ENCODE measurements at regions not wholly inside any gene's neighbourhood (a gene's known extent, or its start where the extent isn't known, plus 50 kb on each side); places are given as distances from the start of the nearest gene placed in this dataset.

- in situ Hi-C loops (cut with HindIII; ENCODE audit: low sequenced_read_pairs) = no loop called here
- TF ChIP-seq, protein P1, sequence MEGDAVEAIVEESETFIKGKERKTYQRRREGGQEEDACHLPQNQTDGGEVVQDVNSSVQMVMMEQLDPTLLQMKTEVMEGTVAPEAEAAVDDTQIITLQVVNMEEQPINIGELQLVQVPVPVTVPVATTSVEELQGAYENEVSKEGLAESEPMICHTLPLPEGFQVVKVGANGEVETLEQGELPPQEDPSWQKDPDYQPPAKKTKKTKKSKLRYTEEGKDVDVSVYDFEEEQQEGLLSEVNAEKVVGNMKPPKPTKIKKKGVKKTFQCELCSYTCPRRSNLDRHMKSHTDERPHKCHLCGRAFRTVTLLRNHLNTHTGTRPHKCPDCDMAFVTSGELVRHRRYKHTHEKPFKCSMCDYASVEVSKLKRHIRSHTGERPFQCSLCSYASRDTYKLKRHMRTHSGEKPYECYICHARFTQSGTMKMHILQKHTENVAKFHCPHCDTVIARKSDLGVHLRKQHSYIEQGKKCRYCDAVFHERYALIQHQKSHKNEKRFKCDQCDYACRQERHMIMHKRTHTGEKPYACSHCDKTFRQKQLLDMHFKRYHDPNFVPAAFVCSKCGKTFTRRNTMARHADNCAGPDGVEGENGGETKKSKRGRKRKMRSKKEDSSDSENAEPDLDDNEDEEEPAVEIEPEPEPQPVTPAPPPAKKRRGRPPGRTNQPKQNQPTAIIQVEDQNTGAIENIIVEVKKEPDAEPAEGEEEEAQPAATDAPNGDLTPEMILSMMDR (IDR thresholded peaks at IDR 0.05; ENCODE audit: low read depth, low read length) = no peak
- no peak overlapping the region for H3K4me3 ChIP-seq (ENCODE audit: low read depth, low read length)
- no peak for DNase-seq (ENCODE audit: low read depth, low spot score)
These were observed 64.2 kb upstream of the BTN3A2 start for GRCh38 chr6:26300828-26301227.

DNA sequence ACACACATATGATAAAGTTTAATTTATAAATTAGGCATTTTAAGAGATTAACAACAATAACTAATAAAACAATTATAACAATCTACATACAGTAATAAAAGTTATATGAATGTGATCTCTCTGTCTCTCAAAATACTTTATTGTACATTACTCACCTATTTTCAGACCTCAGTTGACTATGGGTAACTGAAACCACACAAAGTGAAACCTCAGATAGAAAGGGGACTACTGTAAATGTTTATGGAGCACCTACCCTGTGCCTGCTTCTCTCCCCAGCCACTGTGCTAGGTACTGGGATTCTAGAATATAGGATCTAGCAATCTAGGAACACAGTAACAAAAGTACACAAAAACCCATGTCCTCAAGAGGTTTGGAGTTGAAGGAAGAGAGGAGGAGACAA, 63.4 kb upstream of the BTN3A2 start:
- H3K4me3 ChIP-seq (ENCODE audit: low read depth, low read length) = no peak overlapping the region
- TF ChIP-seq, protein P1 (IDR thresholded peaks at IDR 0.05; ENCODE audit: low read depth, low read length) = no peak
- DNase-seq (ENCODE audit: low read depth, low spot score) = no peak
- in situ Hi-C loops (cut with HindIII; ENCODE audit: low sequenced_read_pairs) = no loop called here

GRCh38 chr6:26302941-26303559, 61.9 kb upstream of the BTN3A2 start:
- H3K4me3 ChIP-seq (ENCODE audit: low read depth, low read length) = no peak overlapping the region
- in situ Hi-C loops (cut with HindIII; ENCODE audit: low sequenced_read_pairs) = no loop called here
- TF ChIP-seq, protein P1 (IDR thresholded peaks at IDR 0.05; ENCODE audit: low read depth, low read length) = no peak
- DNase-seq (ENCODE audit: low read depth, low spot score) = no peak

GRCh38 chr6:26304213-26304796, 60.7 kb upstream of the BTN3A2 start:
- in situ Hi-C loops (cut with HindIII; ENCODE audit: low sequenced_read_pairs) = no loop called here
- DNase-seq (ENCODE audit: low read depth, low spot score) = no peak
- TF ChIP-seq, protein P1 (IDR thresholded peaks at IDR 0.05; ENCODE audit: low read depth, low read length) = no peak

GRCh38 chr6:26304797-26305640, 60.0 kb upstream of the BTN3A2 start:
- in situ Hi-C loops (cut with HindIII; ENCODE audit: low sequenced_read_pairs) = no loop called here
- TF ChIP-seq, protein P1 (IDR thresholded peaks at IDR 0.05; ENCODE audit: low read depth, low read length) = no peak
- H3K4me3 ChIP-seq (ENCODE audit: low read depth, low read length) = peak overlapping the region; percentile 45
- peak; percentile 80 for DNase-seq (ENCODE audit: low read depth, low spot score)

More at GRCh38 chr6:26304213-26304796, 60.7 kb upstream of the BTN3A2 start:
- peak overlapping the region; percentile 45 for H3K4me3 ChIP-seq (ENCODE audit: low read depth, low read length)

DNA sequence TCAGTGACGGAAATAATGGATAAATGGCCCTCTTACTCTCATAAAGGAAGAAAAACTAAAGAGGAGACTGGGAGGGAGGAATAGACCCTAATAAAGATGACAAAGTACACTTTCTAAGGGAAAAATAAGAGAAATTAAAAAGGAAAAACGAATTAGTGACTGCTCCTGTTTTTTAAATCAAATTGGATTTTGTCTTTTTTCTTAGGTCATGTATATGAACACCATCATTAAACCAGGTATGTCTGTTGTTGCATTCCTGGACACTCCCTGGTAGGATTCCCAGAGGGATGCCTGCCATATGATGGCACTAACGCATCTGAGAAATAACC, 59.4 kb upstream of the BTN3A2 start:
- TF ChIP-seq, protein P1 (IDR thresholded peaks at IDR 0.05; ENCODE audit: low read depth, low read length) = no peak
- in situ Hi-C loops (cut with HindIII; ENCODE audit: low sequenced_read_pairs) = no loop called here
- peak overlapping the region; percentile 45 for H3K4me3 ChIP-seq (ENCODE audit: low read depth, low read length)
- no peak for DNase-seq (ENCODE audit: low read depth, low spot score)

Measured in astrocyte of the spinal cord (primary cell).